ENCODE measurements at regions not wholly inside any gene's neighbourhood (a gene's known extent, or its start where the extent isn't known, plus 50 kb on each side); places are given as distances from the start of the nearest gene placed in this dataset.

DNA sequence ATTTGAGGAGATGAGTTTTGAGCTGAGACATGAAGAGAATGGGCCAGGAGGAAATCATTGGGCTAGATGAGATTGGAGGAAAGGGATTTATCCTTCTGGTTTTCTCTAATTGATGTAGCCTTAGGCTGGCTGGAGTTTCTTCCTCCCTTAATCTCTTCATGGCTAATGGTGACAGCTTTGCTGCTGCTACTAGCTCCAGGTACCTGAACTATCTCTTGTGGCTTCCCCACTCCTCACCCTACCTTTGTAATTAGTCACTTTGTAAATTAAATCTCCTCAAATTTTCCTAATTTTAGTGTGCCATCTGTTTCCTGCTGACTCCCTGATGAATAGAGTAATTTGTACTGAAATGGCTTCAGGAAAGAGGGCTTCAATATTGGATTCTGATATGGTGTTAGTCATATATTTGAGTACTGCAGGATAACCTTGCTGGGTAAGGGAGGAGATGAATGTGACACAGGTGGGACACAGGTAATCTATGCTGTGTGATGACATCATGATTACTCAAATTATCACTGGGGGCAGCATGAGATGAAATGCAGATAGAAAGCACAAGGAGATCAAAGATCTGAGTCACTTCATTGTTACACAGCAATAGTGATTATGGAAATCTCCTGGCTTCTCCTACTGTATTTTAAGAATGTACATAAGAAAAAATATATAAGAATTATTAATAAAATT lies 1134.1 kb upstream of the DDX18 start:
- TF ChIP-seq, protein P1, sequence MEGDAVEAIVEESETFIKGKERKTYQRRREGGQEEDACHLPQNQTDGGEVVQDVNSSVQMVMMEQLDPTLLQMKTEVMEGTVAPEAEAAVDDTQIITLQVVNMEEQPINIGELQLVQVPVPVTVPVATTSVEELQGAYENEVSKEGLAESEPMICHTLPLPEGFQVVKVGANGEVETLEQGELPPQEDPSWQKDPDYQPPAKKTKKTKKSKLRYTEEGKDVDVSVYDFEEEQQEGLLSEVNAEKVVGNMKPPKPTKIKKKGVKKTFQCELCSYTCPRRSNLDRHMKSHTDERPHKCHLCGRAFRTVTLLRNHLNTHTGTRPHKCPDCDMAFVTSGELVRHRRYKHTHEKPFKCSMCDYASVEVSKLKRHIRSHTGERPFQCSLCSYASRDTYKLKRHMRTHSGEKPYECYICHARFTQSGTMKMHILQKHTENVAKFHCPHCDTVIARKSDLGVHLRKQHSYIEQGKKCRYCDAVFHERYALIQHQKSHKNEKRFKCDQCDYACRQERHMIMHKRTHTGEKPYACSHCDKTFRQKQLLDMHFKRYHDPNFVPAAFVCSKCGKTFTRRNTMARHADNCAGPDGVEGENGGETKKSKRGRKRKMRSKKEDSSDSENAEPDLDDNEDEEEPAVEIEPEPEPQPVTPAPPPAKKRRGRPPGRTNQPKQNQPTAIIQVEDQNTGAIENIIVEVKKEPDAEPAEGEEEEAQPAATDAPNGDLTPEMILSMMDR (IDR thresholded peaks at IDR 0.05; ENCODE audit: insufficient read depth, low read length, poor library complexity, severe bottlenecking) = no peak
- TF ChIP-seq EZH2phosphoT487 (conservative IDR thresholded peaks at IDR 0.05; ENCODE audit: low read length) = no peak
